Pancreas (tissue), 10 donors: ENCODE measurements at regions not wholly inside any gene's neighbourhood (a gene's known extent, or its start where the extent isn't known, plus 50 kb on each side); places are given as distances from the start of the nearest gene placed in this dataset.

Experiments
- ATAC-seq, 4 donors: fragments of 200-7000 bp; cut with Tn5 transposase; one replicate each; pipeline versions ENCODE4 v1.8.0 to v1.9.1; 2020; ENCODE audit warnings: mild to moderate bottlenecking in 4 of 4, moderate library complexity in 4 of 4
- DNase-seq, 6 donors: peaks; one replicate each; pipeline ENCODE4 v3.0.0-alpha.2; 2020
- FAIRE-seq: peaks from 2 replicates; lab custom pipeline; 2012; peaks lifted over from hg19 to GRCh38; lab: Jason Lieb, UNC
- H3K27ac ChIP-seq, 4 donors: fragments of 200-600 bp; sonication (generic); 1 replicate in 3 of 4; 2 replicates in 1 of 4; pipeline versions ENCODE4 v1.5.0 to v1.8.0; 2020
- H3K27me3 ChIP-seq, 4 donors: fragments of 200-600 bp; one replicate each; pipeline ENCODE4 v1.8.0; 2021
- H3K36me3 ChIP-seq, 3 donors: fragments of 200-600 bp; sonication (generic) in 1 of 3; one replicate each; pipeline versions ENCODE4 v1.5.0 to v1.8.0; 2020 to 2021
- H3K4me1 ChIP-seq, 3 donors: fragments of 200-600 bp; one replicate each; pipeline ENCODE4 v1.8.0; 2021
- H3K4me3 ChIP-seq, 4 donors: fragments of 200-600 bp; sonication (generic) in 2 of 4; one replicate each; pipeline versions ENCODE4 v1.5.0 to v1.8.0; 2020 to 2021
- H3K9me3 ChIP-seq, 4 donors: fragments of 200-600 bp; one replicate each; pipeline ENCODE4 v1.8.0; 2021
- WGBS, 2 donors: extraction: QIAGEN DNeasy Blood & Tissue Kit; methylation state at CpG; one replicate each; pipeline ENCODE4 v1.1.7; 2013; 5-methylcytosine and 5-hydroxymethylcytosine counted together
- intact Hi-C, 3 donors: fragments of 100-400 bp; cut with DNase I; formaldehyde crosslinking; loops; one replicate each; pipeline versions ENCODE4 v1.11.1 to v1.14.2; 2022
- TF ChIP-seq, protein P1 (sequence below), 4 donors: fragments of 200-600 bp; sonication (generic) in 3 of 4; IDR thresholded peaks; one replicate each; pipeline versions ENCODE4 v1.5.0 to v1.8.0; 2021; ENCODE audit warnings: antibody characterized with exemption in 4 of 4
- donor health status: healthy with polysubstance abuse.
- donor health status: DM: no; HTN: no; CAD: no; lungs with moderate emphysema.
- donor health status: DM: no; HTN: no; CAD: no.
- donor health status: control.
- donor health status: control.
- donor health status: Bipolar disorder and iron deficiency.
- donor health status: DM: yes; HTN: yes; CAD: no.
- donor health status: DM: no; HTN: no; CAD: no.
- donor health status: DM: no; HTN: no; CAD: no.
- donor health status: DM: yes; HTN: yes; CAD: no.

DNA sequence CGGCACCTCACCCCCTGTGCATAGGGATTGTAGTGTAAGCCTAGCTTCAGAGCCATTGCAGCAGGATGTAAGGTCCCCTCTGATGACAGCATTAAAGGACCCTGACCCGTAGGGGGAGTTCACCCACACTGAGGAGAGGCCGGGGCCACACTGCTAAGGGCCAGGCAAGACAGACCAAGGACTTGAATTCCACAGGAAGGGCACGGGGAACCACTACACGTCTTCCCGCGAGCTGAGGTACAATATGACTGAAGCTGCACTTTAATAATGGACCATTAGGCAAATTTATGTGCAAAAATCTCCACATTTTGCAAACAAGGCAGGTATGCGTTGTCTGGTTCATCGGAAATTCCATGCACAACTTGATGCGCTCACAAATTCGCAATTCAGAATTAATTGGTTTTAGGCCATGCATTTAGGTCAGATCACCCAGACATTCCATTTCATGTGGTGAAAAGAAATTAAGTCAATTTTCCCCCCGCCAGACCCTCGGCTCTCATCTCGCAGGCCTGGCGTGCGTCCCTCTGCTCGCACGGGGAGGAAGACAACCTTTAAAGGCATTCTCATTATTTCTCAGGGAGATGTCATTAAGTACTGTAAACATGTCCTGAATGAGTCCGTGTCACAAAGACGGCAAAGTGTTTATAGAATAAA, 111.8 kb downstream of the FOXA2 start:
- 87 to 88% methylated on average over 20 of the region's 20 CpGs for WGBS, 2 donors

DNA sequence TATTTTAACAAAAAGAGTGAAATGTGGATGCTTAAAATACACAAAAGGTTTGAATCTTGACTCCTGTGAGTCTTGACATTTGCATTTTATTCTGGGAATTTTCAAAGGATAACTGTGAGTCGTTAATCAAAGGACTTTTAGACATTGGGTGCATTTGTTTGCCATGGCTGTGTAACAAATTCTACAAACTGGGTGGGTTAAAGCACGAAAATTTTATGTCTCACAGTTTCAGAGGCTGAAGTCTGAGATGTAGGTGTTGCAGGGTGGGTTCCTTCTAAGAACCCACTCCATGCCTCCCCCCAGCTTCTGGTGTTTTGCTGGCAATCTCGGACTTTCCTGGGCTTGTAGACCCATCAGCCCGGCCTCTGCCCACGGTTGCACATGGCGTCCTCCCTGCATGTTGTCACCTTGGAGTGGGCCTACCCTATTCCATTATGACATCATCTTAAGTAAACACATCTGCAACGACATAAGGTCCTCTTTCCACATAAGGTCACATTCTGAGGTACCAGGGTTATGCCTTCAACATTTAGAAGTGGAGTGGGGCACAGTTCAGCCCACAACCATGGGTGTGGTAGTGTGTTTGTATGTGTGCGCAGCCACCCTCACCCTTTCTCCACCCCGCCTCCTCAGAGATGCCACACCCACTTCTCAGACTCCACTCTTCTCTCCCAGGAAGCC, 113.1 kb downstream of the FOXA2 start:
- intact Hi-C loops: no loop called here
- ATAC-seq (peak in 1 of 4 donors; percentile 56), DNase-seq (no peak), FAIRE-seq (no peak)
- Histone ChIP-seq H3K27me3 (no peaks in the 10 kb centered on the region), H3K9me3 (no peaks in the 10 kb centered on the region), H3K4me1 (peaks cover 7 to 19% (median 16%) of the 10 kb centered on the region in 3 donors), H3K4me3 (no peak overlapping the region), H3K36me3 (no peaks in the 10 kb centered on the region), H3K27ac (no peak overlapping the region)
- TF ChIP-seq, protein P1, sequence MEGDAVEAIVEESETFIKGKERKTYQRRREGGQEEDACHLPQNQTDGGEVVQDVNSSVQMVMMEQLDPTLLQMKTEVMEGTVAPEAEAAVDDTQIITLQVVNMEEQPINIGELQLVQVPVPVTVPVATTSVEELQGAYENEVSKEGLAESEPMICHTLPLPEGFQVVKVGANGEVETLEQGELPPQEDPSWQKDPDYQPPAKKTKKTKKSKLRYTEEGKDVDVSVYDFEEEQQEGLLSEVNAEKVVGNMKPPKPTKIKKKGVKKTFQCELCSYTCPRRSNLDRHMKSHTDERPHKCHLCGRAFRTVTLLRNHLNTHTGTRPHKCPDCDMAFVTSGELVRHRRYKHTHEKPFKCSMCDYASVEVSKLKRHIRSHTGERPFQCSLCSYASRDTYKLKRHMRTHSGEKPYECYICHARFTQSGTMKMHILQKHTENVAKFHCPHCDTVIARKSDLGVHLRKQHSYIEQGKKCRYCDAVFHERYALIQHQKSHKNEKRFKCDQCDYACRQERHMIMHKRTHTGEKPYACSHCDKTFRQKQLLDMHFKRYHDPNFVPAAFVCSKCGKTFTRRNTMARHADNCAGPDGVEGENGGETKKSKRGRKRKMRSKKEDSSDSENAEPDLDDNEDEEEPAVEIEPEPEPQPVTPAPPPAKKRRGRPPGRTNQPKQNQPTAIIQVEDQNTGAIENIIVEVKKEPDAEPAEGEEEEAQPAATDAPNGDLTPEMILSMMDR (IDR thresholded peaks at IDR 0.05): no peak
- 81 to 82% methylated on average over 9 of the region's 9 CpGs for WGBS, 2 donors

More for the DNA sequence above, 111.8 kb downstream of the FOXA2 start:
- no peaks in the 10 kb centered on the region for H3K27me3 ChIP-seq
- intact Hi-C loops: no loop called here
- no peak overlapping the region for H3K4me3 ChIP-seq
- DNase-seq (no peak), FAIRE-seq (no peak), ATAC-seq (no peak)
- H3K27ac ChIP-seq: no peak overlapping the region
- no peaks in the 10 kb centered on the region for H3K36me3 ChIP-seq
- no peaks in the 10 kb centered on the region for H3K9me3 ChIP-seq
- H3K4me1 ChIP-seq: peaks cover 2 to 10% (median 9%) of the 10 kb centered on the region in 3 donors
- TF ChIP-seq, protein P1 (IDR thresholded peaks at IDR 0.05): no peak

DNA sequence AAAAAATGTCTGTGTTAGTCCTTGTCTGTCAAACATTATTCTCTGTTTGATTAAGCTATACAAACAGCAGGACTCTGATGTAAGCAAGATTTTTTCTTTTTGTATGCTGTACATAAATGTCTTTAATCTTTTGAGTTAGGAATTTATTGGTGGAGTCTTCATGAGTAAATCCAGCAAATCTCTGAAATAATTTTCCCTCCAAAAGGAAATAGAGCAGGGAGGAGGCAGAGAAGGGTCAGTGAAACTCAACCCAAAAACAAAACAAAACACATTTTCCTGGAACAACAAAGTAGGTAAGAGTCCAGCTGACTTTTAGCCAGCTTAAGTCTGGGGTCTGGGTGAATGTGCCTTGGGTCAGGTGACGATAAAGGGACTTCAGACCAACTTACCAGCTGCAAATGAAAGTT, 113.7 kb downstream of the FOXA2 start:
- no peak for FAIRE-seq
- intact Hi-C loops: no loop called here
- H3K27ac ChIP-seq: no peak overlapping the region
- H3K9me3 ChIP-seq: no peaks in the 10 kb centered on the region
- peak in 3 of 4 donors; percentile 29 to 35 (median 29) for ATAC-seq
- WGBS, 2 donors: 24 to 33% methylated on average over 1 of the region's 1 CpG
- H3K4me1 ChIP-seq: peaks cover 8 to 26% (median 23%) of the 10 kb centered on the region in 3 donors
- H3K27me3 ChIP-seq: no peaks in the 10 kb centered on the region
- TF ChIP-seq, protein P1 (IDR thresholded peaks at IDR 0.05): no peak
- no peaks in the 10 kb centered on the region for H3K36me3 ChIP-seq
- DNase-seq: no peak
- no peak overlapping the region for H3K4me3 ChIP-seq

DNA sequence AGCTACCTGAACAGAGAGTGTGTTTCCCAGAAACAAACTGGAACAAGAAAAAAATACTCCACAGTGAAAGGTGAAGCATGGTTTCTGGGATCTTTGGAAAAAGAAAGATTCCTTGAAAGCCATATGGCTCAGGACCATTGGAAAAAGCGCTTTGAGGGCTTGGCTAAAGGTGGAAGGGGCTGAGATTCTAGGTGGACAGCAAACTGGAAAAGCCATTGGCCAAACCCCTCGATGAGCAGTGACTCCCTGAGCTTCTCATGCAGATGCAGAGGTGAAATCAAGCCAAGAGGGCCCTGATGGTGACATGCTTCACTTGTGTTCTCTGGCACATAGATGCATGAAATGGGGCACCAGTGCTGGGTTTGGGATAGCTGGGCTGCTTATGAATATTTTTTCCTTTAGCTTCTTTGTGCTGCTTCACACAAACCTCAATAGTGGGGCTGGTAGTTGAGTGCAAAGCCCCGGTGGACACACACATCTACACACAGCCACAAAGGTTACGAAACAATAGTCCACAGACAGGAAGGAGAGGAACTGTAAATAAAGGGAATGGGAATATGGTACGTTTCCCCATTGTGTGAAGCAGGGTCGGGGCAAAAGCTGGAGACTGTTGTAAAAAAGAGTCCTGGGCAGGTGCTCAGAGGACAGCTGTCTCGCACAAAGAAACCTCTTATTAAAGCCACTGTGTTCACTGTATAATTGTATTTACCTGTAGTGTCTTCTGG, 117.8 kb downstream of the FOXA2 start:
- no peak for DNase-seq
- H3K27me3 ChIP-seq: no peaks in the 10 kb centered on the region
- H3K27ac ChIP-seq: peak overlapping the region in 2 of 4 donors; percentile 31 to 60
- H3K36me3 ChIP-seq: no peaks in the 10 kb centered on the region
- H3K9me3 ChIP-seq: no peaks in the 10 kb centered on the region
- intact Hi-C loops: no loop called here
- no peak for FAIRE-seq
- H3K4me1 ChIP-seq: peaks cover 8 to 33% (median 24%) of the 10 kb centered on the region in 3 donors
- 77 to 79% methylated on average over 7 of the region's 7 CpGs for WGBS, 2 donors
- H3K4me3 ChIP-seq: no peak overlapping the region
- ATAC-seq: no peak
- TF ChIP-seq, protein P1 (IDR thresholded peaks at IDR 0.05): no peak
